ENCODE measurements at regions not wholly inside any gene's neighbourhood (a gene's known extent, or its start where the extent isn't known, plus 50 kb on each side); places are given as distances from the start of the nearest gene placed in this dataset.
A peak's percentile ranks its signal among the peaks of the same experiment; 100 is the strongest.
"Not testable (repeated sequence)": the region's sequence is repeated elsewhere in the genome, so short reads cannot be mapped to it uniquely, and the experiment has no call there.

- DNase-seq (ENCODE audit: low read depth), result no peak
These were observed 141.1 kb upstream of the PRSS16 start for GRCh38 chr6:27106382-27106781.

- DNase-seq (ENCODE audit: low read depth), result no peak
These were observed 135.8 kb upstream of the PRSS16 start for GRCh38 chr6:27111743-27112142.

GRCh38 chr6:27112974-27113373 is 134.5 kb upstream of the PRSS16 start:
- no peak for DNase-seq (ENCODE audit: low read depth)

GRCh38 chr6:27119329-27119728 is 128.2 kb upstream of the PRSS16 start:
- no peak for DNase-seq (ENCODE audit: low read depth)

GRCh38 chr6:27119761-27120160 is 127.7 kb upstream of the PRSS16 start:
- no peak for DNase-seq (ENCODE audit: low read depth)

GRCh38 chr6:27121640-27122039 is 125.9 kb upstream of the PRSS16 start:
- no peak for DNase-seq (ENCODE audit: low read depth)

- DNase-seq (ENCODE audit: low read depth), result no peak
These were observed 123.2 kb upstream of the PRSS16 start for GRCh38 chr6:27124252-27124657.

- DNase-seq (ENCODE audit: low read depth), result no peak
These were observed 121.3 kb upstream of the PRSS16 start for GRCh38 chr6:27126046-27126814.

- peak; percentile 62 for DNase-seq (ENCODE audit: low read depth)
These were observed 120.5 kb upstream of the PRSS16 start for GRCh38 chr6:27126815-27127537.

GRCh38 chr6:27127874-27128273 is 119.6 kb upstream of the PRSS16 start:
- DNase-seq (ENCODE audit: low read depth), result not testable (repeated sequence)

- no peak for DNase-seq (ENCODE audit: low read depth)
These were observed 119.0 kb upstream of the PRSS16 start for GRCh38 chr6:27128311-27129094.

- DNase-seq (ENCODE audit: low read depth), result no peak
These were observed 118.2 kb upstream of the PRSS16 start for GRCh38 chr6:27129095-27129815.

GRCh38 chr6:27129917-27130316 is 117.6 kb upstream of the PRSS16 start:
- no peak for DNase-seq (ENCODE audit: low read depth)

GRCh38 chr6:27130668-27131428 is 116.7 kb upstream of the PRSS16 start:
- DNase-seq (ENCODE audit: low read depth), result no peak

GRCh38 chr6:27132282-27132531 is 115.3 kb upstream of the PRSS16 start:
- DNase-seq (ENCODE audit: low read depth), result not testable (repeated sequence)

GRCh38 chr6:27132532-27133280 is 114.8 kb upstream of the PRSS16 start:
- DNase-seq (ENCODE audit: low read depth), result peak; percentile 99

GRCh38 chr6:27133281-27134227 is 113.9 kb upstream of the PRSS16 start:
- no peak for DNase-seq (ENCODE audit: low read depth)

- DNase-seq (ENCODE audit: low read depth), result no peak
These were observed 112.3 kb upstream of the PRSS16 start for GRCh38 chr6:27135087-27135657.

GRCh38 chr6:27136077-27136644 is 111.3 kb upstream of the PRSS16 start:
- no peak for DNase-seq (ENCODE audit: low read depth)

All from GM04503 (cell line).